Nephron (organoid): ENCODE measurements at regions not wholly inside any gene's neighbourhood (a gene's known extent, or its start where the extent isn't known, plus 50 kb on each side); places are given as distances from the start of the nearest gene placed in this dataset.

Experiments used
- H3K27ac Mint-ChIP-seq, 3 experiments: 2 replicates each; pipeline ENCODE4 v1.8.0; 2020; ENCODE audit warnings: mixed read lengths in 3 of 3, mild to moderate bottlenecking in 2 of 3, moderate library complexity in 1 of 3
- H3K27me3 Mint-ChIP-seq: 2 replicates; pipeline ENCODE4 v1.8.0; 2021; ENCODE audit warnings: low read depth, mild to moderate bottlenecking, moderate library complexity, mixed read lengths
- H3K36me3 Mint-ChIP-seq: 2 replicates; pipeline ENCODE4 v1.8.0; 2020; ENCODE audit warnings: low read depth, mixed read lengths
- H3K4me1 Mint-ChIP-seq: 2 replicates; pipeline ENCODE4 v1.8.0; 2020; ENCODE audit warnings: mixed read lengths
- H3K4me3 Mint-ChIP-seq, 3 experiments: 2 replicates each; pipeline ENCODE4 v1.8.0; 2020; ENCODE audit warnings: mild to moderate bottlenecking in 3 of 3, mixed read lengths in 3 of 3, moderate library complexity in 2 of 3
- H3K9me3 Mint-ChIP-seq: 2 replicates; pipeline ENCODE4 v1.8.0; 2020; ENCODE audit warnings: mixed read lengths
- TF ChIP-seq, protein P1 (sequence below), 3 experiments: fragments of 200-600 bp; sonication (generic); IDR thresholded peaks; one replicate each; pipeline ENCODE4 v1.5.0; 2021; ENCODE audit warnings: antibody characterized with exemption in 3 of 3; ENCODE audit not compliant: unreplicated experiment in 3 of 3

- no peaks in the 10 kb centered on the region for H3K36me3 Mint-ChIP-seq
- TF ChIP-seq, protein P1, sequence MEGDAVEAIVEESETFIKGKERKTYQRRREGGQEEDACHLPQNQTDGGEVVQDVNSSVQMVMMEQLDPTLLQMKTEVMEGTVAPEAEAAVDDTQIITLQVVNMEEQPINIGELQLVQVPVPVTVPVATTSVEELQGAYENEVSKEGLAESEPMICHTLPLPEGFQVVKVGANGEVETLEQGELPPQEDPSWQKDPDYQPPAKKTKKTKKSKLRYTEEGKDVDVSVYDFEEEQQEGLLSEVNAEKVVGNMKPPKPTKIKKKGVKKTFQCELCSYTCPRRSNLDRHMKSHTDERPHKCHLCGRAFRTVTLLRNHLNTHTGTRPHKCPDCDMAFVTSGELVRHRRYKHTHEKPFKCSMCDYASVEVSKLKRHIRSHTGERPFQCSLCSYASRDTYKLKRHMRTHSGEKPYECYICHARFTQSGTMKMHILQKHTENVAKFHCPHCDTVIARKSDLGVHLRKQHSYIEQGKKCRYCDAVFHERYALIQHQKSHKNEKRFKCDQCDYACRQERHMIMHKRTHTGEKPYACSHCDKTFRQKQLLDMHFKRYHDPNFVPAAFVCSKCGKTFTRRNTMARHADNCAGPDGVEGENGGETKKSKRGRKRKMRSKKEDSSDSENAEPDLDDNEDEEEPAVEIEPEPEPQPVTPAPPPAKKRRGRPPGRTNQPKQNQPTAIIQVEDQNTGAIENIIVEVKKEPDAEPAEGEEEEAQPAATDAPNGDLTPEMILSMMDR (IDR thresholded peaks at IDR 0.05; ENCODE audit: unreplicated experiment in 3 of 3) = no peak
- no peaks in the 10 kb centered on the region for H3K4me1 Mint-ChIP-seq
- no peak overlapping the region for H3K27ac Mint-ChIP-seq
- no peak overlapping the region for H3K4me3 Mint-ChIP-seq
- peaks cover 4% of the 10 kb centered on the region for H3K27me3 Mint-ChIP-seq
- peaks cover 22% of the 10 kb centered on the region for H3K9me3 Mint-ChIP-seq
Measured at GRCh38 chr12:125395583-125396215, 330.5 kb downstream of the AACS start.

DNA sequence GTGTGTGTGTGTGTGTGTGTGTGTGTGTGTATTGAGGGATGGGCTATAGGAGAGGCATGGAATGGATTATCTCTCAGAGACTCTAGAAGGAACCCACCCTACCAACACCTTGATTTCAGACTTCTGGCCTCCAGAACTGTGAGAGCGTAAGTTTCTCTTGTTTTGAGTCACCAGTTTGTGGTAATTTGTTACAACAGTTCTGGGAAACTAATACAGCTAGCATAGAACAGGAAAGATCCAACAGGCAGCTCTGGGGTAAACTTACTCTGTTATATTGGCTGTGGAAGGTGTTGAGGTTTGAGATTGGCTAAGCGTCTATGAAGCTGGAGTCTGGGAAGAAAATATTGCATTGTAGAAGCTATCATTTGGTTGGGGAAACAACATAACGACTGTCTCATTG, 334.3 kb downstream of the AACS start:
- H3K9me3 Mint-ChIP-seq = peaks cover 38% of the 10 kb centered on the region
- H3K27me3 Mint-ChIP-seq = no peaks in the 10 kb centered on the region
- H3K4me3 Mint-ChIP-seq = no peak overlapping the region
- TF ChIP-seq, protein P1 (IDR thresholded peaks at IDR 0.05; ENCODE audit: unreplicated experiment in 3 of 3) = no peak
- no peaks in the 10 kb centered on the region for H3K4me1 Mint-ChIP-seq
- peaks cover 9% of the 10 kb centered on the region for H3K36me3 Mint-ChIP-seq
- H3K27ac Mint-ChIP-seq = no peak overlapping the region

DNA sequence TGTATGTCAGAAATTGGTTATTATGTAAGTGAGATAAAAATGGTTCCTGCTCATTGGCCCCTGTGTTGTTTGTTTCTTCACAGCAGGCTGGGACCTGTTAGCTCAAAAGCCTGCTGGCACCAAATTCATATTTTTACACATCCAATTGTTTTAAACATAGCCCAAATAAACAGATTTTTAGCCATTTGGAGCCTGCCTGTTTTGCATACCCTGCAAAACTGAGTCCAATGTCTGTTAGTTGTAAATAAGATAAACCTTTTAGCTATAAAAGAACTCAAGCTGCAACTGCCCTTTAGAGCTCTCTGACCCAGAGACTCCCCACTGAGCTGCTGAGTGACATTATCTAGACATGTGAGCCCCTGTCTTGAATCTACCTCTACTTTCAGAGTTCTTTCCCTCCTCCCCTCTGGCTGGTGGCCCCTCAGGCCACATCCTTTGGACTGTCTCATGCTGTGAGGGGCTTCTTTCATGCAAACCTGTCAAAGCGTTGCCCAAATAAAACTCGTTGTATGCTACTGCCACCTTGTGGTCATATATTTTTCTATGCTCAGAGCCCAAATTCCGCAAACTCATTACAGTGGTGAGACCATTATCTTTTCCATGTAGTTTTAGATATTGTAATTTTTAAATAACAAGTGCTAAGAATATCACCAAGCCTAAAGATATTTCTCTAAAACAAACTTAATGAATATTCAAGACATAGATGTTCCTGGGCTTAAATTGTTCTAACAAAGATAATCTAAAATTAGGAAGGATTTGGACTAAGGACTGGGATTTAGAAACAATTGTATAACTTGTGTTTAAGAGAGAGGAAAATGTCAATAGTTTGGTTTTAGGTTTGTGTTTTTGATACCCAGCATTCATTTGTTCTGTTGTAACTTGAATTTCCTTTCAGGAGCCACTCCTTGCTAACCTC, 337.9 kb downstream of the AACS start:
- peaks cover 39% of the 10 kb centered on the region for H3K9me3 Mint-ChIP-seq
- H3K36me3 Mint-ChIP-seq = peaks cover 9% of the 10 kb centered on the region
- no peak overlapping the region for H3K4me3 Mint-ChIP-seq
- H3K4me1 Mint-ChIP-seq = no peaks in the 10 kb centered on the region
- TF ChIP-seq, protein P1 (IDR thresholded peaks at IDR 0.05; ENCODE audit: unreplicated experiment in 3 of 3) = peak; percentile 15 to 39 (median 22)
- peaks cover 4% of the 10 kb centered on the region for H3K27me3 Mint-ChIP-seq
- no peak overlapping the region for H3K27ac Mint-ChIP-seq

DNA sequence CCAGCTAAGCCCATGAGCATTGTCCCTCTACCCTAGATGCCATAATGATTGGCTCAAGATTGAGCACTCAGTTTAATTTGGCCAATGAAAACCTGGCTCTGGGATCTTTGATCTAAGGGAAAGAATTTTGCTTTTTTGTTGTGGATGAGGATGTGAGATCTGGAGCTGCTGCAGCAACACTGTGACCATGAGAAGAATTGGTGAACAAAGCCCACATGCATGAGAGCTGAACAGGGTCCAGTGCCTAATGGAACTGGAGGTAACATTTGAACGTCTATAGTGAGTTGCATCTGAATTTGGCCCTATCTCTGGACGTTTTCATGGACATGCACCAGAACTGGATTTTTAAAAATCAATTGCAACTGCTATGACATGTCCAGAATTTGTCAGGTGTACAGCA, 338.6 kb downstream of the AACS start:
- H3K4me3 Mint-ChIP-seq = no peak overlapping the region
- no peak overlapping the region for H3K27ac Mint-ChIP-seq
- peaks cover 9% of the 10 kb centered on the region for H3K36me3 Mint-ChIP-seq
- H3K9me3 Mint-ChIP-seq = peaks cover 36% of the 10 kb centered on the region
- peaks cover 4% of the 10 kb centered on the region for H3K27me3 Mint-ChIP-seq
- TF ChIP-seq, protein P1 (IDR thresholded peaks at IDR 0.05; ENCODE audit: unreplicated experiment in 3 of 3) = no peak
- H3K4me1 Mint-ChIP-seq = no peaks in the 10 kb centered on the region

DNA sequence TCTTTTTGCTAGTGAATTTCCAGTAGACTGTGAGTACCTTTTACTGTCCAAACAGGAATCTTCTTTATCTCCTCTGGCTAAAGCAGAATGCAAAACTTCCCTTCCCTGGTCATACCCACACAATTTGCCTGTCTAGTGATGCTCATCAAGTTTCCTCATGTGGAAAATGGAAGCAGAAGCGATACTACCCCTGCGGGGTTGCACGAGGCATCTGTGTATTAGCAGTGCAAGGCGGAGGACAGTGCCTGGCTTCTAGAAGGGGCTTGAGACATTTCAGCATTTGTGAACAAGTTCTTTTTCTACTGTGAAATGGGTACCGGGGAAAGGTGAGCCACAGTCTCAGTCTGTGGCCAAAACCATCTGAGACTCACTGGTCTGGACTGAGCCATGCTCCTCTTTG, 340.9 kb downstream of the AACS start:
- H3K27ac Mint-ChIP-seq = no peak overlapping the region
- no peak overlapping the region for H3K4me3 Mint-ChIP-seq
- no peaks in the 10 kb centered on the region for H3K4me1 Mint-ChIP-seq
- TF ChIP-seq, protein P1 (IDR thresholded peaks at IDR 0.05; ENCODE audit: unreplicated experiment in 3 of 3) = no peak
- peaks cover 16% of the 10 kb centered on the region for H3K9me3 Mint-ChIP-seq
- peaks cover 4% of the 10 kb centered on the region for H3K27me3 Mint-ChIP-seq
- H3K36me3 Mint-ChIP-seq = peaks cover 7% of the 10 kb centered on the region
